ENCODE measurements at regions not wholly inside any gene's neighbourhood (a gene's known extent, or its start where the extent isn't known, plus 50 kb on each side); places are given as distances from the start of the nearest gene placed in this dataset.

DNA sequence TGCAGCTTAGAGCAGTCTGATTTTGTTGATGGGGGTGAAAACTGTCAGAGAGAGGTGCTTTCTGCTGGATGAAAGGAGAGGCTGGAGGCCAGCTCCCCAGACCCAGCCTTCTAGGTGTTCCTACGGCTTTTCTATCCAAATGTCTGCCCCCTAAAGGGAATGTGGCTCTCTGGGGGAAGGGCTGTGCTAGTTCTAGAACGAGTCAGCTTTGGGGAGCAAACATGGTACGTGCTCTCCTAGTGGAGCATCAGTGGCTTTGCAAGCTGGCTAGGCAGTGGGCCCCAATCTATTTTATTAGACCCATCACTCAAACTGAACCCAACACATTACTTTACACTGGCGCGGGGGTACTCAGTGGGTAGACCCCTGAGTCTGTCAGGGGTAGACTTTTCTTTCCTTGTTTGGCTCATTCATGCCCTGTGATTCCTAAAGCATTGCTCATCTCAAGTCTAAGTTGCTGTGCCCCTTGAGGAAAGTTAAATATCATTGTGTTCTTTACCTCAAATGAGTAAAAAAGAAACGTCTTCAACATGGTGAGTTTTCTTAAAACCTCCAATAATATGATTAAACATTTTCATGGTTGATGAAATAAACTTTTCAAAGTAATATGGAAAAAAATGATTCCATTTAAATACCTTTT, 254.9 kb downstream of the DLEU7 start:
- DNase-seq (ENCODE audit: extremely low spot score in 2 of 2), result no peak
- intact Hi-C loops (cut with DNase I), result no loop called here
- Histone ChIP-seq H3K36me3 (no peaks in the 10 kb centered on the region), H3K4me1 (peaks cover 15% of the 10 kb centered on the region), H3K9me3 (no peaks in the 10 kb centered on the region), H3K4me3 (no peak overlapping the region), H3K27ac (no peak overlapping the region), H3K27me3 (no peaks in the 10 kb centered on the region)
- no peak for TF ChIP-seq POLR2A (IDR thresholded peaks at IDR 0.05)
- TF ChIP-seq, protein P1, sequence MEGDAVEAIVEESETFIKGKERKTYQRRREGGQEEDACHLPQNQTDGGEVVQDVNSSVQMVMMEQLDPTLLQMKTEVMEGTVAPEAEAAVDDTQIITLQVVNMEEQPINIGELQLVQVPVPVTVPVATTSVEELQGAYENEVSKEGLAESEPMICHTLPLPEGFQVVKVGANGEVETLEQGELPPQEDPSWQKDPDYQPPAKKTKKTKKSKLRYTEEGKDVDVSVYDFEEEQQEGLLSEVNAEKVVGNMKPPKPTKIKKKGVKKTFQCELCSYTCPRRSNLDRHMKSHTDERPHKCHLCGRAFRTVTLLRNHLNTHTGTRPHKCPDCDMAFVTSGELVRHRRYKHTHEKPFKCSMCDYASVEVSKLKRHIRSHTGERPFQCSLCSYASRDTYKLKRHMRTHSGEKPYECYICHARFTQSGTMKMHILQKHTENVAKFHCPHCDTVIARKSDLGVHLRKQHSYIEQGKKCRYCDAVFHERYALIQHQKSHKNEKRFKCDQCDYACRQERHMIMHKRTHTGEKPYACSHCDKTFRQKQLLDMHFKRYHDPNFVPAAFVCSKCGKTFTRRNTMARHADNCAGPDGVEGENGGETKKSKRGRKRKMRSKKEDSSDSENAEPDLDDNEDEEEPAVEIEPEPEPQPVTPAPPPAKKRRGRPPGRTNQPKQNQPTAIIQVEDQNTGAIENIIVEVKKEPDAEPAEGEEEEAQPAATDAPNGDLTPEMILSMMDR (IDR thresholded peaks at IDR 0.05), result no peak
- TF ChIP-seq POLR2AphosphoS5 (IDR thresholded peaks at IDR 0.05; ENCODE audit: insufficient read depth in 1 of 2, low read depth in 1 of 2), result no peak

GRCh38 chr13:50589139-50589538, 254.4 kb downstream of the DLEU7 start:
- intact Hi-C loops (cut with DNase I), result no loop called here
- no peak overlapping the region for H3K27ac ChIP-seq

DNA sequence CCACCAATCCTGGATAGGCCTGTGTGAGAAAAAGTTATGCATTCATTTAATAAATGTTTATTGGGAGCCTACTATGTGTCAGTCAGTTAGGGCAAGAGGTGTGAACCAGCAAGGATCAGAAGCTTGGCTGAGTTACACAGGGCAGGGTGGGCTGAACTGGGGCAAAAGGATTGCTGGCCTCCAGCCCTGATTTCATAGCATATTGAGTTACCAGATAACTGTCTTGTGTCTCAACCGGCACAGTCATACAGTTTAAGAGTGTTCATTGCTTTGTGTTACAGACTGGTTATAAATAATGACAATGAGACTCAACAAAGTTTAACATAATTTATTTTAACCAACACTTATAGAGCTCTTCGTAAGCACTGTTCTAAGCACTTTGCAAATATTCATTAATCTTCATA, 253.8 kb downstream of the DLEU7 start:
- no peak for TF ChIP-seq POLR2A (IDR thresholded peaks at IDR 0.05)
- TF ChIP-seq, protein P1 (IDR thresholded peaks at IDR 0.05), result no peak
- no peak for TF ChIP-seq POLR2AphosphoS5 (IDR thresholded peaks at IDR 0.05; ENCODE audit: insufficient read depth in 1 of 2, low read depth in 1 of 2)
- no peaks in the 10 kb centered on the region for H3K9me3 ChIP-seq
- no peaks in the 10 kb centered on the region for H3K27me3 ChIP-seq
- H3K36me3 ChIP-seq, result no peaks in the 10 kb centered on the region
- intact Hi-C loops (cut with DNase I), result no loop called here
- H3K4me1 ChIP-seq, result peaks cover 15% of the 10 kb centered on the region
- no peak for DNase-seq (ENCODE audit: extremely low spot score in 2 of 2)
- H3K4me3 ChIP-seq, result no peak overlapping the region
- no peak overlapping the region for H3K27ac ChIP-seq

More at GRCh38 chr13:50589139-50589538, 254.4 kb downstream of the DLEU7 start:
- Histone ChIP-seq H3K9me3 (no peaks in the 10 kb centered on the region), H3K4me1 (peaks cover 15% of the 10 kb centered on the region), H3K27me3 (no peaks in the 10 kb centered on the region), H3K4me3 (no peak overlapping the region), H3K36me3 (no peaks in the 10 kb centered on the region)
- DNase-seq (ENCODE audit: extremely low spot score in 2 of 2), result no peak
- TF ChIP-seq POLR2A (IDR thresholded peaks at IDR 0.05) (no peak), POLR2AphosphoS5 (IDR thresholded peaks at IDR 0.05; ENCODE audit: insufficient read depth in 1 of 2, low read depth in 1 of 2) (no peak)
- TF ChIP-seq, protein P1 (IDR thresholded peaks at IDR 0.05), result no peak

GRCh38 chr13:50592412-50593155, 250.9 kb downstream of the DLEU7 start:
- Histone ChIP-seq H3K27me3 (no peaks in the 10 kb centered on the region), H3K4me3 (no peak overlapping the region), H3K36me3 (no peaks in the 10 kb centered on the region), H3K27ac (no peak overlapping the region), H3K9me3 (no peaks in the 10 kb centered on the region), H3K4me1 (peaks cover 15% of the 10 kb centered on the region)
- no peak for DNase-seq (ENCODE audit: extremely low spot score in 2 of 2)
- intact Hi-C loops (cut with DNase I), result no loop called here
- no peak for TF ChIP-seq POLR2AphosphoS5 (IDR thresholded peaks at IDR 0.05; ENCODE audit: insufficient read depth in 1 of 2, low read depth in 1 of 2)
- TF ChIP-seq, protein P1 (IDR thresholded peaks at IDR 0.05), result no peak
- no peak for TF ChIP-seq POLR2A (IDR thresholded peaks at IDR 0.05)

DNA sequence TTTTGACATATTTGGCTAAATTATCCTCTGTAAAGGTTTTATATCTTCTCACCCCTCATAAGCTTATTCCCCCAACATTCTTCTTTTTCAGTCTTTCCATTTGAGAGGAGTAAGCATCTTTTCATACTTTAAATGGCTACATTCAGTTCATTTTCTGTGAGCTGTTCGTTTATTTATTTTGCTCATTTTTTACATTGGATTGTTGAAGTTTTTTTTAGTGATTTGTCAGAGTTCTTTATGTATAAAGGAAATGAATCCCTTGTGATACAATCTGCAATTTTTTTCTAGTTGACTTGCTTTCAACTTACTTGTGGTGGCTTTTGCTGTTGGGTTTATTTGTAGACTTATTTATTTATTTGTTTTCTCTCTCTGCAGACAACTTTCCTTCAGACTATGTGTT, 250.3 kb downstream of the DLEU7 start:
- Histone ChIP-seq H3K27ac (no peak overlapping the region), H3K4me3 (no peak overlapping the region), H3K4me1 (peaks cover 15% of the 10 kb centered on the region), H3K36me3 (no peaks in the 10 kb centered on the region), H3K27me3 (no peaks in the 10 kb centered on the region), H3K9me3 (no peaks in the 10 kb centered on the region)
- intact Hi-C loops (cut with DNase I), result no loop called here
- no peak for TF ChIP-seq POLR2AphosphoS5 (IDR thresholded peaks at IDR 0.05; ENCODE audit: insufficient read depth in 1 of 2, low read depth in 1 of 2)
- TF ChIP-seq, protein P1 (IDR thresholded peaks at IDR 0.05), result no peak
- no peak for TF ChIP-seq POLR2A (IDR thresholded peaks at IDR 0.05)
- no peak for DNase-seq (ENCODE audit: extremely low spot score in 2 of 2)

Measured in vagina (tissue), 2 donors.